Upper lobe of left lung (tissue), 4 donors: ENCODE measurements at regions not wholly inside any gene's neighbourhood (a gene's known extent, or its start where the extent isn't known, plus 50 kb on each side); places are given as distances from the start of the nearest gene placed in this dataset.

Experiments used
- POLR2A ChIP-seq, 4 donors: fragments of 450-650 bp; IDR thresholded peaks; one replicate each; pipeline ENCODE4 v1.5.1; 2016 to 2017; ENCODE audit warnings: antibody characterized with exemption in 4 of 4, mild to moderate bottlenecking in 2 of 4
- TF ChIP-seq, protein P1 (sequence below), 6 experiments: fragments of 450-650 bp in 4 of 6; fragments of 200-600 bp in 2 of 6; sonication (generic) in 2 of 6; IDR thresholded peaks; one replicate each; pipeline ENCODE4 v1.5.1; 2016 to 2019; ENCODE audit warnings: antibody characterized with exemption in 6 of 6

DNA sequence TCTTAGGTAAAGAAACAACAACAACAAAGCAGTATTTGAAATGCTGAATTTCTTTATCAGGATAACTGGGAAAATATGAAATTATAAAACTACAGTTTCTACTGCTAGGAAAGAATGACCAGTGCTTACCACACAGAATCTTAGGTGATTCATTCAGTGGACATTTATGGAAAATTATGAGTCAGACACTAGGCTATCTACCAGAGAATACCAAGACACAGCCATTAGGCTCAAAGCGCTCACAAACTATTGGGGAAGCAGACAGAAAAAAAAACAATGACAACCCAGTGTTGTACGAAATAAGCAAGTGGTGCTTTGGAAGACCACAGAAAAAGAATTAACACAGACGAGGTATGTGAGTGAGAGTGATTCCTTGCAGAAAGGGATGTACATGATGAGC is 1019.5 kb downstream of the PCDH9 start:
- TF ChIP-seq, protein P1, sequence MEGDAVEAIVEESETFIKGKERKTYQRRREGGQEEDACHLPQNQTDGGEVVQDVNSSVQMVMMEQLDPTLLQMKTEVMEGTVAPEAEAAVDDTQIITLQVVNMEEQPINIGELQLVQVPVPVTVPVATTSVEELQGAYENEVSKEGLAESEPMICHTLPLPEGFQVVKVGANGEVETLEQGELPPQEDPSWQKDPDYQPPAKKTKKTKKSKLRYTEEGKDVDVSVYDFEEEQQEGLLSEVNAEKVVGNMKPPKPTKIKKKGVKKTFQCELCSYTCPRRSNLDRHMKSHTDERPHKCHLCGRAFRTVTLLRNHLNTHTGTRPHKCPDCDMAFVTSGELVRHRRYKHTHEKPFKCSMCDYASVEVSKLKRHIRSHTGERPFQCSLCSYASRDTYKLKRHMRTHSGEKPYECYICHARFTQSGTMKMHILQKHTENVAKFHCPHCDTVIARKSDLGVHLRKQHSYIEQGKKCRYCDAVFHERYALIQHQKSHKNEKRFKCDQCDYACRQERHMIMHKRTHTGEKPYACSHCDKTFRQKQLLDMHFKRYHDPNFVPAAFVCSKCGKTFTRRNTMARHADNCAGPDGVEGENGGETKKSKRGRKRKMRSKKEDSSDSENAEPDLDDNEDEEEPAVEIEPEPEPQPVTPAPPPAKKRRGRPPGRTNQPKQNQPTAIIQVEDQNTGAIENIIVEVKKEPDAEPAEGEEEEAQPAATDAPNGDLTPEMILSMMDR (IDR thresholded peaks at IDR 0.05) = no peak
- TF ChIP-seq POLR2A (IDR thresholded peaks at IDR 0.05) = no peak
